Ovary (tissue), 3 donors: ENCODE measurements at regions not wholly inside any gene's neighbourhood (a gene's known extent, or its start where the extent isn't known, plus 50 kb on each side); places are given as distances from the start of the nearest gene placed in this dataset.

Experiments
- POLR2A ChIP-seq: fragments of 450-650 bp; IDR thresholded peaks from one replicate; pipeline ENCODE4 v1.6.1; 2017; ENCODE audit warnings: antibody characterized with exemption, mild to moderate bottlenecking, moderate library complexity
- TF ChIP-seq, protein P1 (sequence below), 3 donors: fragments of 450-650 bp in 2 of 3; fragments of 200-600 bp in 1 of 3; IDR thresholded peaks; one replicate each; pipeline versions ENCODE4 v1.5.1 to v1.8.0; 2016 to 2022; ENCODE audit warnings: antibody characterized with exemption in 3 of 3, mild to moderate bottlenecking in 1 of 3
- donor health status: DM: no; HTN: no; CAD: no.

DNA sequence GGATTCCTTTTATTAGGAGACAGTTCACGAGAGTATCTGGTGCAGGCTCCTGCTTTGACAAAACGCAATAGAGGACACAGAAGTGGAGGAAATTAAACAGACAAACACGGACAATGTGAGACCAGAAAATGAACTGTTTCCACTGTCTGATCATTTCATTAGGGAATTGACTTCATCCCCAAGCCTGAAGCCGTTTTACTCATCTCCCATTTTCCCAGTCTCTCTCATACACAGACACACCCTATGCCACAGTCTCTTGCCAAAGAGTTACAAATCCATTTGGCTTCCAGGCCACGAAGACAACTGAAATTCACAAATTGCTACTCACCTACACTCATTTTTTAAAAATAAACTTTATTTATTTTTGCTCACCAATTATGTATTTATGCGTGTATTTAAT, 1087.8 kb upstream of the TMEM132C start:
- no peak for TF ChIP-seq POLR2A
- TF ChIP-seq, protein P1, sequence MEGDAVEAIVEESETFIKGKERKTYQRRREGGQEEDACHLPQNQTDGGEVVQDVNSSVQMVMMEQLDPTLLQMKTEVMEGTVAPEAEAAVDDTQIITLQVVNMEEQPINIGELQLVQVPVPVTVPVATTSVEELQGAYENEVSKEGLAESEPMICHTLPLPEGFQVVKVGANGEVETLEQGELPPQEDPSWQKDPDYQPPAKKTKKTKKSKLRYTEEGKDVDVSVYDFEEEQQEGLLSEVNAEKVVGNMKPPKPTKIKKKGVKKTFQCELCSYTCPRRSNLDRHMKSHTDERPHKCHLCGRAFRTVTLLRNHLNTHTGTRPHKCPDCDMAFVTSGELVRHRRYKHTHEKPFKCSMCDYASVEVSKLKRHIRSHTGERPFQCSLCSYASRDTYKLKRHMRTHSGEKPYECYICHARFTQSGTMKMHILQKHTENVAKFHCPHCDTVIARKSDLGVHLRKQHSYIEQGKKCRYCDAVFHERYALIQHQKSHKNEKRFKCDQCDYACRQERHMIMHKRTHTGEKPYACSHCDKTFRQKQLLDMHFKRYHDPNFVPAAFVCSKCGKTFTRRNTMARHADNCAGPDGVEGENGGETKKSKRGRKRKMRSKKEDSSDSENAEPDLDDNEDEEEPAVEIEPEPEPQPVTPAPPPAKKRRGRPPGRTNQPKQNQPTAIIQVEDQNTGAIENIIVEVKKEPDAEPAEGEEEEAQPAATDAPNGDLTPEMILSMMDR (IDR thresholded peaks at IDR 0.05), result no peak
